Stomach (tissue), 8 donors: ENCODE measurements at regions not wholly inside any gene's neighbourhood (a gene's known extent, or its start where the extent isn't known, plus 50 kb on each side); places are given as distances from the start of the nearest gene placed in this dataset.

Experiments used
- DNase-seq, 2 donors: peaks; one replicate each; pipeline versions ENCODE4 v3.0.0 to v3.0.0-alpha.2; 2013 to 2019
- H3K27ac ChIP-seq, 5 donors: fragments of 200-600 bp in 4 of 5; sonication (generic) in 4 of 5; one replicate each; pipeline ENCODE4 v1.5.1; 2013 to 2019; ENCODE audit warnings: mild to moderate bottlenecking in 1 of 5, moderate library complexity in 1 of 5
- H3K27me3 ChIP-seq, 3 donors: fragments of 200-600 bp; sonication (generic); one replicate each; pipeline ENCODE4 v1.5.1; 2017 to 2019; ENCODE audit warnings: mixed run types in 1 of 3
- H3K36me3 ChIP-seq, 4 donors: fragments of 200-600 bp; sonication (generic); 1 replicate in 3 of 4; 2 replicates in 1 of 4; pipeline ENCODE4 v1.5.1; 2016 to 2019
- H3K4me1 ChIP-seq, 4 donors: fragments of 200-600 bp; sonication (generic); one replicate each; pipeline ENCODE4 v1.5.1; 2016 to 2019
- H3K4me3 ChIP-seq, 4 donors: fragments of 200-600 bp; sonication (generic) in 3 of 4; one replicate each; pipeline ENCODE4 v1.5.1; 2016 to 2019; ENCODE audit warnings: mild to moderate bottlenecking in 1 of 4
- H3K9me3 ChIP-seq, 4 donors: fragments of 200-600 bp; sonication (generic); one replicate each; pipeline ENCODE4 v1.5.1; 2016 to 2019
- EP300 ChIP-seq: sonication (generic); formaldehyde crosslinking; IDR thresholded peaks from one replicate; pipeline ENCODE4 v1.6.1; 2017; ENCODE audit warnings: antibody characterized with exemption
- POLR2A ChIP-seq, 4 donors: fragments of 450-650 bp; IDR thresholded peaks; one replicate each; pipeline ENCODE4 v1.6.1; 2016; ENCODE audit warnings: antibody characterized with exemption in 4 of 4, control low read depth in 2 of 4, mild to moderate bottlenecking in 1 of 4, moderate library complexity in 1 of 4
- POLR2AphosphoS5 ChIP-seq, 3 donors: sonication (generic); formaldehyde crosslinking; IDR thresholded peaks; one replicate each; pipeline ENCODE4 v1.6.1; 2016; ENCODE audit warnings: antibody characterized with exemption in 3 of 3
- WGBS, 5 donors: extraction: QIAGEN DNeasy Blood & Tissue Kit in 3 of 5; methylation state at CpG; one replicate each; pipeline versions ENCODE4 v1.1.5 to v1.1.7; 2013 to 2018; 5-methylcytosine and 5-hydroxymethylcytosine counted together
- intact Hi-C: fragments of 100-400 bp; cut with DNase I; formaldehyde crosslinking; loops from one replicate; pipeline ENCODE4 v1.15.1; 2023; ENCODE audit warnings: low total_unique reads
- TF ChIP-seq, protein P1 (sequence below), 7 experiments: fragments of 450-650 bp in 4 of 7; fragments of 200-600 bp in 3 of 7; sonication (generic) in 3 of 7; IDR thresholded peaks; one replicate each; pipeline ENCODE4 v1.5.1; 2016 to 2019; ENCODE audit warnings: antibody characterized with exemption in 7 of 7, control low read depth in 2 of 7, mild to moderate bottlenecking in 1 of 7
- donor health status: healthy with polysubstance abuse.
- donor health status: Bipolar disorder and iron deficiency.
- donor health status: healthy.

DNA sequence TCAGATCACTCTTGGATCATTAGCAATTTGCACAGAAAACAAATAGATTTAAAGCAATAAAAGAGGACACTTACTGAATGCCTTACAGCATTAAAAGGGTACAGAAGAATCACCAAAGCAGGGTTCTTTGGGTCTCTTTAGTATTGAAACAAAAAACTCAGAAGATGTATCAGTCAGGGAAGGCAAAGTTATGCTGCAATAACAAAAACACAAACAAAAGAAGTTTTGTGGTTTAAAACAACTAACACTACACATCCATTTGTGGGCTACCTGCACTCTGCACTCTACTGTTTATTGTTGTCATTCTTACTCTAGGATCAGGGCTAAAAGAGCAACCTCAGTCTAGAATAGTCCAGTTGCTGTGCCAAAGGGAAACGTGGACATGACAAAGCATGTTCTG, 216.4 kb downstream of the GPAM start:
- intact Hi-C loops = no loop called here
- no peaks in the 10 kb centered on the region for H3K4me1 ChIP-seq
- H3K27me3 ChIP-seq = no peaks in the 10 kb centered on the region
- H3K36me3 ChIP-seq = no peaks in the 10 kb centered on the region
- peaks cover 0 to 3% (median 0%) of the 10 kb centered on the region in 4 donors for H3K9me3 ChIP-seq
- H3K27ac ChIP-seq = no peak overlapping the region
- no peak overlapping the region for H3K4me3 ChIP-seq
- no peak for DNase-seq
- 74 to 81% (median 77%) methylated on average over 1 of the region's 1 CpG for WGBS, 5 donors
- no peak for TF ChIP-seq POLR2AphosphoS5 (IDR thresholded peaks at IDR 0.05)
- TF ChIP-seq EP300 = no peak
- no peak for TF ChIP-seq POLR2A (IDR thresholded peaks at IDR 0.05)
- TF ChIP-seq, protein P1, sequence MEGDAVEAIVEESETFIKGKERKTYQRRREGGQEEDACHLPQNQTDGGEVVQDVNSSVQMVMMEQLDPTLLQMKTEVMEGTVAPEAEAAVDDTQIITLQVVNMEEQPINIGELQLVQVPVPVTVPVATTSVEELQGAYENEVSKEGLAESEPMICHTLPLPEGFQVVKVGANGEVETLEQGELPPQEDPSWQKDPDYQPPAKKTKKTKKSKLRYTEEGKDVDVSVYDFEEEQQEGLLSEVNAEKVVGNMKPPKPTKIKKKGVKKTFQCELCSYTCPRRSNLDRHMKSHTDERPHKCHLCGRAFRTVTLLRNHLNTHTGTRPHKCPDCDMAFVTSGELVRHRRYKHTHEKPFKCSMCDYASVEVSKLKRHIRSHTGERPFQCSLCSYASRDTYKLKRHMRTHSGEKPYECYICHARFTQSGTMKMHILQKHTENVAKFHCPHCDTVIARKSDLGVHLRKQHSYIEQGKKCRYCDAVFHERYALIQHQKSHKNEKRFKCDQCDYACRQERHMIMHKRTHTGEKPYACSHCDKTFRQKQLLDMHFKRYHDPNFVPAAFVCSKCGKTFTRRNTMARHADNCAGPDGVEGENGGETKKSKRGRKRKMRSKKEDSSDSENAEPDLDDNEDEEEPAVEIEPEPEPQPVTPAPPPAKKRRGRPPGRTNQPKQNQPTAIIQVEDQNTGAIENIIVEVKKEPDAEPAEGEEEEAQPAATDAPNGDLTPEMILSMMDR (IDR thresholded peaks at IDR 0.05) = no peak

DNA sequence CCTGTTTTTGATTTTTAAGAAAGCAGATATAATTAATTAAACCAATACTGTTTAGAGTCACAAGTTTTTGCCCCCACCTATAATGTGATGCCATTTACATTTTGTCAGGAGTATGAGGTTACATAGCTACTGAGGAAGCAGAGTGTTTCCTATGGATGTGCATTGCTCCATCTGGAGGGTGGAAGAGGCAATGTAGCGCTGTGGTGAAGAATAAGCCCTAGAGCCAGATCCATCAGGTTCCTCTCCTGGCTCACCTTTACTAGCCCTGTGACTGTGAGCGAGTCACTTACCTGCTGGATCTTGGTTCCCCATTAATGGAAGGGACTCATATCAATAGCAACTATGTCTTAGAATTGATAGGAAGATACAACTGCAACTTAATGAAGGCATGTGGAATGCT, 216.0 kb downstream of the GPAM start:
- TF ChIP-seq POLR2AphosphoS5 (IDR thresholded peaks at IDR 0.05) = no peak
- TF ChIP-seq EP300 = no peak
- TF ChIP-seq, protein P1 (IDR thresholded peaks at IDR 0.05) = no peak
- no peak for TF ChIP-seq POLR2A (IDR thresholded peaks at IDR 0.05)
- Histone ChIP-seq H3K9me3 (peaks cover 0 to 3% (median 0%) of the 10 kb centered on the region in 4 donors), H3K27ac (no peak overlapping the region), H3K4me3 (no peak overlapping the region), H3K27me3 (no peaks in the 10 kb centered on the region), H3K4me1 (no peaks in the 10 kb centered on the region), H3K36me3 (no peaks in the 10 kb centered on the region)
- intact Hi-C loops = no loop called here
- DNase-seq = no peak
- WGBS, 5 donors = 93 to 100% (median 94%) methylated on average over 2 of the region's 2 CpGs

GRCh38 chr10:111968647-111969046, 214.9 kb downstream of the GPAM start:
- H3K9me3 ChIP-seq = peaks cover 0 to 3% (median 0%) of the 10 kb centered on the region in 4 donors
- no peaks in the 10 kb centered on the region for H3K27me3 ChIP-seq
- intact Hi-C loops = no loop called here
- 62 to 72% (median 64%) methylated on average over 3 of the region's 3 CpGs for WGBS, 5 donors
- no peak overlapping the region for H3K4me3 ChIP-seq
- no peaks in the 10 kb centered on the region for H3K36me3 ChIP-seq
- H3K4me1 ChIP-seq = no peaks in the 10 kb centered on the region
- no peak overlapping the region for H3K27ac ChIP-seq
- DNase-seq = no peak
- TF ChIP-seq EP300 (no peak), POLR2AphosphoS5 (IDR thresholded peaks at IDR 0.05) (no peak), POLR2A (IDR thresholded peaks at IDR 0.05) (no peak)
- TF ChIP-seq, protein P1 (IDR thresholded peaks at IDR 0.05) = no peak

- Histone ChIP-seq H3K27me3 (no peaks in the 10 kb centered on the region), H3K27ac (no peak overlapping the region), H3K4me1 (no peaks in the 10 kb centered on the region), H3K4me3 (no peak overlapping the region), H3K36me3 (no peaks in the 10 kb centered on the region), H3K9me3 (peaks cover 0 to 3% (median 0%) of the 10 kb centered on the region in 4 donors)
- TF ChIP-seq EP300 (no peak), POLR2A (IDR thresholded peaks at IDR 0.05) (no peak), POLR2AphosphoS5 (IDR thresholded peaks at IDR 0.05) (no peak)
- TF ChIP-seq, protein P1 (IDR thresholded peaks at IDR 0.05) = no peak
- DNase-seq = no peak
- WGBS, 5 donors = 85 to 92% (median 90%) methylated on average over 5 of the region's 5 CpGs
- intact Hi-C loops = no loop called here
Observed at GRCh38 chr10:111970111-111970510, 213.5 kb downstream of the GPAM start.
